ENCODE measurements at regions not wholly inside any gene's neighbourhood (a gene's known extent, or its start where the extent isn't known, plus 50 kb on each side); places are given as distances from the start of the nearest gene placed in this dataset.

GRCh38 chr5:58266402-58266801 is 193.5 kb downstream of the PLK2 start:
- H3K9ac ChIP-seq (ENCODE audit: low read length) = no peak overlapping the region
- H3K79me2 ChIP-seq (ENCODE audit: control insufficient read depth, insufficient read depth, low read length) = no peaks in the 10 kb centered on the region

GRCh38 chr5:58265246-58265930 is 194.5 kb downstream of the PLK2 start:
- ChIA-PET POLR2A (no interaction called here), CTCF (no interaction called here)
- 95% methylated on average over 2 of the region's 4 CpGs for WGBS (ENCODE audit: insufficient coverage)
- Mint-ChIP-seq H3K4me1 (no peaks in the 10 kb centered on the region), H3K27ac (no peak overlapping the region), H3K9me3 (ENCODE audit: insufficient read depth) (no peaks in the 10 kb centered on the region), H3K4me3 (no peak overlapping the region), H3K27me3 (peaks cover 3% of the 10 kb centered on the region)
- Histone ChIP-seq H3K9ac (ENCODE audit: low read length) (no peak overlapping the region), H3K27me3 (replicated peaks in 1 of 4; ENCODE audit: control extremely low read depth in 1 of 4, control insufficient read depth in 3 of 4, insufficient read depth in 4 of 4, low read length in 3 of 4) (no peaks in the 10 kb centered on the region), H3K4me2 (replicated peaks; ENCODE audit: low read depth, low read length, poor library complexity, severe bottlenecking) (no peak overlapping the region), H2AFZ (ENCODE audit: insufficient read depth, low read depth, low read length, poor library complexity, severe bottlenecking) (no peak overlapping the region), H3K4me3 (ENCODE audit: control extremely low read depth in 1 of 5, extremely low read depth in 1 of 5, insufficient read depth in 1 of 5, low read depth in 2 of 5, low read length in 4 of 5) (no peak overlapping the region), H4K20me1 (ENCODE audit: control insufficient read depth, insufficient read depth, low read length, poor library complexity, severe bottlenecking) (no peaks in the 10 kb centered on the region), H3K79me2 (ENCODE audit: control insufficient read depth, insufficient read depth, low read length) (no peaks in the 10 kb centered on the region), H3K27ac (ENCODE audit: low read length in 2 of 2) (no peak overlapping the region), H3K9me3 (ENCODE audit: control extremely low read depth in 1 of 3, control insufficient read depth in 2 of 3, insufficient read depth in 1 of 3, low read length in 2 of 3) (no peaks in the 10 kb centered on the region), H3K36me3 (replicated peaks in 1 of 2; ENCODE audit: control extremely low read depth in 1 of 2, control insufficient read depth in 1 of 2, extremely low read depth in 1 of 2, insufficient read depth in 2 of 2, low read length in 1 of 2) (no peaks in the 10 kb centered on the region), H3K4me1 (ENCODE audit: control insufficient read depth in 2 of 2, insufficient read depth in 2 of 2, low read length in 2 of 2) (no peaks in the 10 kb centered on the region)
- TF ChIP-seq, protein P1, sequence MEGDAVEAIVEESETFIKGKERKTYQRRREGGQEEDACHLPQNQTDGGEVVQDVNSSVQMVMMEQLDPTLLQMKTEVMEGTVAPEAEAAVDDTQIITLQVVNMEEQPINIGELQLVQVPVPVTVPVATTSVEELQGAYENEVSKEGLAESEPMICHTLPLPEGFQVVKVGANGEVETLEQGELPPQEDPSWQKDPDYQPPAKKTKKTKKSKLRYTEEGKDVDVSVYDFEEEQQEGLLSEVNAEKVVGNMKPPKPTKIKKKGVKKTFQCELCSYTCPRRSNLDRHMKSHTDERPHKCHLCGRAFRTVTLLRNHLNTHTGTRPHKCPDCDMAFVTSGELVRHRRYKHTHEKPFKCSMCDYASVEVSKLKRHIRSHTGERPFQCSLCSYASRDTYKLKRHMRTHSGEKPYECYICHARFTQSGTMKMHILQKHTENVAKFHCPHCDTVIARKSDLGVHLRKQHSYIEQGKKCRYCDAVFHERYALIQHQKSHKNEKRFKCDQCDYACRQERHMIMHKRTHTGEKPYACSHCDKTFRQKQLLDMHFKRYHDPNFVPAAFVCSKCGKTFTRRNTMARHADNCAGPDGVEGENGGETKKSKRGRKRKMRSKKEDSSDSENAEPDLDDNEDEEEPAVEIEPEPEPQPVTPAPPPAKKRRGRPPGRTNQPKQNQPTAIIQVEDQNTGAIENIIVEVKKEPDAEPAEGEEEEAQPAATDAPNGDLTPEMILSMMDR (IDR thresholded peaks at IDR 0.05) = no peak
- TF ChIP-seq EZH2 (IDR thresholded peaks at IDR 0.05; ENCODE audit: borderline replicate concordance, insufficient read depth, low read depth, low read length, poor library complexity, severe bottlenecking) = no peak
- DNase-seq (no peak), ATAC-seq (ENCODE audit: low read depth) (no peak)
- intact Hi-C loops (cut with micrococcal nuclease) = no loop called here

More at GRCh38 chr5:58266402-58266801, 193.5 kb downstream of the PLK2 start:
- Histone ChIP-seq H2AFZ (ENCODE audit: insufficient read depth, low read depth, low read length, poor library complexity, severe bottlenecking) (no peak overlapping the region), H4K20me1 (ENCODE audit: control insufficient read depth, insufficient read depth, low read length, poor library complexity, severe bottlenecking) (no peaks in the 10 kb centered on the region), H3K27ac (ENCODE audit: low read length in 2 of 2) (no peak overlapping the region), H3K27me3 (replicated peaks in 1 of 4; ENCODE audit: control extremely low read depth in 1 of 4, control insufficient read depth in 3 of 4, insufficient read depth in 4 of 4, low read length in 3 of 4) (no peaks in the 10 kb centered on the region), H3K4me1 (ENCODE audit: control insufficient read depth in 2 of 2, insufficient read depth in 2 of 2, low read length in 2 of 2) (no peaks in the 10 kb centered on the region), H3K4me2 (replicated peaks; ENCODE audit: low read depth, low read length, poor library complexity, severe bottlenecking) (no peak overlapping the region), H3K36me3 (replicated peaks in 1 of 2; ENCODE audit: control extremely low read depth in 1 of 2, control insufficient read depth in 1 of 2, extremely low read depth in 1 of 2, insufficient read depth in 2 of 2, low read length in 1 of 2) (no peaks in the 10 kb centered on the region), H3K4me3 (ENCODE audit: control extremely low read depth in 1 of 5, extremely low read depth in 1 of 5, insufficient read depth in 1 of 5, low read depth in 2 of 5, low read length in 4 of 5) (no peak overlapping the region), H3K9me3 (ENCODE audit: control extremely low read depth in 1 of 3, control insufficient read depth in 2 of 3, insufficient read depth in 1 of 3, low read length in 2 of 3) (no peaks in the 10 kb centered on the region)
- Mint-ChIP-seq H3K27me3 (peaks cover 3% of the 10 kb centered on the region), H3K9me3 (ENCODE audit: insufficient read depth) (no peaks in the 10 kb centered on the region), H3K27ac (no peak overlapping the region), H3K4me3 (no peak overlapping the region), H3K4me1 (no peaks in the 10 kb centered on the region)
- DNase-seq (no peak), ATAC-seq (ENCODE audit: low read depth) (no peak)
- TF ChIP-seq EZH2 (IDR thresholded peaks at IDR 0.05; ENCODE audit: borderline replicate concordance, insufficient read depth, low read depth, low read length, poor library complexity, severe bottlenecking) = no peak
- TF ChIP-seq, protein P1 (IDR thresholded peaks at IDR 0.05) = no peak
- intact Hi-C loops (cut with micrococcal nuclease) = no loop called here
- CTCF ChIA-PET = no interaction called here
- POLR2A ChIA-PET = no interaction called here
